Spinal cord (tissue), 9 donors: ENCODE measurements at regions not wholly inside any gene's neighbourhood (a gene's known extent, or its start where the extent isn't known, plus 50 kb on each side); places are given as distances from the start of the nearest gene placed in this dataset.

Experiments
- DNase-seq, 6 donors: peaks; one replicate each; pipeline versions ENCODE4 v3.0.0 to v3.0.0-alpha.2; 2013 to 2015; ENCODE audit warnings: low spot score in 6 of 6, low read depth in 4 of 6
- H3K27ac ChIP-seq: one replicate; pipeline ENCODE4 v1.5.1; 2013; ENCODE audit warnings: low read depth, low read length, control low read depth
- H3K27me3 ChIP-seq: one replicate; pipeline ENCODE4 v1.6.1; 2013; ENCODE audit warnings: low read length; ENCODE audit not compliant: control insufficient read depth, insufficient read depth
- H3K36me3 ChIP-seq: one replicate; pipeline ENCODE4 v1.6.1; 2013; ENCODE audit warnings: low read length; ENCODE audit not compliant: control insufficient read depth, insufficient read depth
- H3K4me1 ChIP-seq: one replicate; pipeline ENCODE4 v1.6.1; 2013; ENCODE audit warnings: low read length; ENCODE audit not compliant: control insufficient read depth, insufficient read depth
- H3K4me3 ChIP-seq: one replicate; pipeline ENCODE4 v1.5.1; 2013; ENCODE audit warnings: low read depth, low read length, control low read depth
- H3K9me3 ChIP-seq: one replicate; pipeline ENCODE4 v1.6.1; 2013; ENCODE audit warnings: low read length; ENCODE audit not compliant: control insufficient read depth, insufficient read depth
- WGBS: methylation state at CpG from one replicate; pipeline ENCODE4 v1.1.5; 2013; ENCODE audit warnings: missing lambda C conversion rate; ENCODE audit not compliant: insufficient coverage; 5-methylcytosine and 5-hydroxymethylcytosine counted together
- donor health status: healthy.

DNA sequence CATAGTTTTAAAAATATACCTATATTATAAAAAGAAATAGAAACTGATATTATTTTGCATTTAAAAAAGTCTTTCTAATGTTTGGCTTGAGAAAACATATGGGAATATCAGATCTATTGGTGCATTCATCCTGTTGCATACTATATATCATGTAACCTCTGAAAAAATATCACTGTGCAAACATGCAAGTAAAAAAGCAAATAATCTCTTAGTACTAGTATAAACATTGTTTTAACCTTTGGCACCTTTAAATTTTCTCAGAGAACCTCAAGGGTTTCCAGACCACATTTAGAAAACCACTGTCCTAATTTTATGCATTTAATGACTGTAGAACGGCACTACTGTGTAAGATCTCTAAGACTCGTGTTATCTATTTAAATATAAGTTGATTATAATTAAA is 416.8 kb downstream of the LRFN5 start:
- Histone ChIP-seq H3K36me3 (no peaks in the 10 kb centered on the region), H3K27ac (no peak overlapping the region), H3K9me3 (no peaks in the 10 kb centered on the region), H3K4me3 (no peak overlapping the region), H3K27me3 (no peaks in the 10 kb centered on the region), H3K4me1 (no peaks in the 10 kb centered on the region)
- no CpG with 5 or more reads among the region's 2 CpGs for WGBS
- DNase-seq, result no peak

DNA sequence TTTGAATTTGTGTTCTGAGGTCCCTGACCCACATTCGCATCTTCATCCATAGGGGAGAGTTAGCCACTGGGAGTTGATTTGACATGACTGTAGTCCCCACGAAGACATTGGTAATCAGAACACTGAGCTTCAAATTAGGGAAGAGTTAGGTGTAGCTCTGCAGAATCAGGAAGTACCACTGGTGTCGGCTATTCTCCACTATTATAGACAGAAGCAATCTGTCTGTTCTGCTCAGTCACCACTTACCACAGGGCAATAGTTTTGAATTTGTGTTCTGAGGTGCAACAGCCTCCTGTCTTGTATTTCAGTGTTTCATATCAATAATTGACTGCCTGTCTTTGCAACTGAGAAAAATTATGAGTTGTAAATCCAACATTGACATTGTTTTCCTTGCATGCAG is 407.6 kb downstream of the LRFN5 start:
- no CpG with 5 or more reads among the region's 3 CpGs for WGBS
- DNase-seq, result no peak
- H3K27ac ChIP-seq, result no peak overlapping the region
- H3K9me3 ChIP-seq, result no peaks in the 10 kb centered on the region
- H3K27me3 ChIP-seq, result no peaks in the 10 kb centered on the region
- H3K4me1 ChIP-seq, result no peaks in the 10 kb centered on the region
- no peaks in the 10 kb centered on the region for H3K36me3 ChIP-seq
- no peak overlapping the region for H3K4me3 ChIP-seq

DNA sequence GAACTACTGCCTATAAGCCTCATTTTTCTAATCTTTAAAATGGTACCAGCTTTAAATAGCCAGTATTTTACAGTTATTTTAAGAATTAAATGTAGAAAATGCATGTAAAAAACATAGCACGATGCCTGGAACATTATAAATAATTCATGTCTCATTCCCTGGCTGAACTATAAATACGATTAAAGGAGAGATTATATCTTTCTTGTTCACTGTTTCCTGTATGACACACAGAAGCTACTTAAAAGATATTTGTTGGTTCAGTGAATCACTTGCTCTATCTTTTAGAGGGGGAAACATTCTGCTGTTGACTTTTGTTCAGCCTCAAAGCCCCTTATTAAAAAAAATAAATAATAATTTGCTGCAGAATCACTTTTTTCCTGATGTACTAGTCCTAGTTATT is 406.9 kb downstream of the LRFN5 start:
- Histone ChIP-seq H3K4me3 (no peak overlapping the region), H3K9me3 (no peaks in the 10 kb centered on the region), H3K36me3 (no peaks in the 10 kb centered on the region), H3K4me1 (no peaks in the 10 kb centered on the region), H3K27ac (no peak overlapping the region), H3K27me3 (no peaks in the 10 kb centered on the region)
- no CpG with 5 or more reads among the region's 2 CpGs for WGBS
- DNase-seq, result peak in 1 of 6 donors; percentile 5

DNA sequence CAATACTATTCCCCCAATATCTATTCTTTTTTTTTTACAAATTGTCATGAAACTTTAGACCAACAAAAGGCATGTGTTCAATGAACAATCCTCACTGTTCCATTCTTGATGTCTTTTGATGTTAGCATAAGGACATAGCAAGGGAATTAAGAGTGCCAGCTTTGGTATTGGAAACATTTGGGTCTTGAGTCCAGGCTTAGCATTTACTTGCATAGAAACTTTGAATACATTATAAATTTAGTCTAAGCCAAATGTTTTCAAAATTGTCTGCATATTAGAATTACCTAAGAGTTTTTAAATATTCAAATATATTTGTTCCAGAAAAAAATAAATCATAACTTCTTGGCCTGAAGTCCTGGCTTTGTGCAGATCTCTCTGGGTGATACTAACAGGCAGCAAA is 406.5 kb downstream of the LRFN5 start:
- H3K27me3 ChIP-seq, result no peaks in the 10 kb centered on the region
- H3K27ac ChIP-seq, result no peak overlapping the region
- no peaks in the 10 kb centered on the region for H3K9me3 ChIP-seq
- no peaks in the 10 kb centered on the region for H3K36me3 ChIP-seq
- no peaks in the 10 kb centered on the region for H3K4me1 ChIP-seq
- H3K4me3 ChIP-seq, result no peak overlapping the region
- no peak for DNase-seq

DNA sequence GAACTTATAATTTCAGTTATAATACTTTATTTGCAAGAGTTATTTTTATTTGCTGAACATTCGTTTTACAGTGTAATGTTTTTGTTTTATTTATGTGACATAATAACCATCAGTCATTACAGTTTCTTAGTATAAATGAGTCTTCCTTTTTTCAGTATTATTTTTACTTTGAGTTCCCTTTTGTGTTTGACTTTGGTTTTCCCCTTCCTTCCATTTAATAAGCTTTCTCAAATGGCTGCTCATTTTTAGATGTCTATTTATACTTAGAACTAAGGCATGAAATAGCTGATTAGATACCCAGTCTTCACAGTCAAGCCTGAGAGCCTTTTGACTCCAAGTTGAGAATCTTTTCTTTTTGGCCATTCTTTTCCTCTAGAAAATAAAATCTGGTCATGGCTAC is 404.5 kb downstream of the LRFN5 start:
- no peak overlapping the region for H3K27ac ChIP-seq
- H3K4me1 ChIP-seq, result no peaks in the 10 kb centered on the region
- H3K27me3 ChIP-seq, result no peaks in the 10 kb centered on the region
- no peak for DNase-seq
- no peaks in the 10 kb centered on the region for H3K9me3 ChIP-seq
- no CpG with 5 or more reads among the region's 1 CpG for WGBS
- H3K36me3 ChIP-seq, result no peaks in the 10 kb centered on the region
- H3K4me3 ChIP-seq, result no peak overlapping the region

DNA sequence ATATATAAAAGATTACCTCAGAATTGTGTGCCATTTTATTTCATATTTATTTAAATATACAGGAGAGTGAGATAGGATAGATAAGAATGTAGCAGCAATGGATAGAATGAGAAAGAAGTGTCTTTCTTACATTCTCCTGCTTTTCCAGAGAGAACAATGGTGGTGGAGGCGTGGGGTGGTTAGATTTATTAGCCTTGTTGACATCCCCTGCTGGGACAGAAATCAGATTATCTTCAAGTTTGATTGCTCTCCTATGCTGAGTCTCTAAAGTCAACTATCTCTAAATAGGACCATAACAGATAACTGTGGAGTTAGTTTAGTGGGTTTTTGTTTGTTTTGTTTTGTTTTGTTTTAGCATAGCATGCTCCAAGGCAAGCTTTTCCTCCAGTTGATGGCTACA is 397.6 kb downstream of the LRFN5 start:
- no peaks in the 10 kb centered on the region for H3K9me3 ChIP-seq
- no CpG with 5 or more reads among the region's 1 CpG for WGBS
- H3K36me3 ChIP-seq, result no peaks in the 10 kb centered on the region

DNA sequence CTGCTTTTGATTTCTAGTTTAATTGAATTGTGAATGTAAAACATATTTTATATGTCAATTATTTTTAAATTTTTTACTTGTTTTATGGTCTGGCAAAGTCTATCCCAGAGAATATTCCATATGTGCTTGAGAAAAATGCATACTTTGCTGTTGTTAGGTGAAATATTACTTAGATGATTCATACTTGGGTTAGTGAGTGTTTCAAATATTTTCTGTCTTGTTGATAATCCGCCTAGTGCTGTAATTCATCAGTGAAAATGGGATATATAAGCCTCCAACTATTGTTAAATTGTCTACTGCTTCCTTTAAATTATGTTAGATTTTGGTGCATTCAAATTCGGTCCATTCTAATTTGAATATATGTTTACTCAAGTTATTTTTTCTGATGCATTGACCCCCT is 395.5 kb downstream of the LRFN5 start:
- no peak for DNase-seq
- WGBS, result no CpG with 5 or more reads among the region's 2 CpGs
- no peaks in the 10 kb centered on the region for H3K9me3 ChIP-seq
- H3K36me3 ChIP-seq, result no peaks in the 10 kb centered on the region
- H3K4me3 ChIP-seq, result no peak overlapping the region
- H3K4me1 ChIP-seq, result no peaks in the 10 kb centered on the region
- no peak overlapping the region for H3K27ac ChIP-seq
- H3K27me3 ChIP-seq, result no peaks in the 10 kb centered on the region

More for the DNA sequence above, 397.6 kb downstream of the LRFN5 start:
- Histone ChIP-seq H3K4me3 (no peak overlapping the region), H3K27me3 (no peaks in the 10 kb centered on the region), H3K4me1 (no peaks in the 10 kb centered on the region), H3K27ac (no peak overlapping the region)
- no peak for DNase-seq

DNA sequence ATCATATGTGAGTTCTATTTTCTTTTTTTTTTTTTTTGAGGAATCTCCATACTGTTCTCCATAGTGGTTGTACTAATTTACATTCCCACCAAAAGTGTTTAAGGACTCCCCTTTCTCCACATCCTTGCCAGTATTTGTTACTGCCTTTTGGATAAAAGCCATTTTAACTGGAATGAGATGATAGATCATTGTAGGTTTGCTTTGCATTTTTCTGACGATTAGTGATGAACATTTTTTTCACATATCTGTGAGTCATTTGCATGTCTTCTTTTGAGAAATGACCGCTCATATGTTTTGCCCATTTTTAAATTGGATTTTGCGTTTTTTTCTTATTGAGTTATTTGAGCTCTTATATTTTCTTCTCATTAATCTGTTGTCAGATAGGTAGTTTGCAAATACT is 394.8 kb downstream of the LRFN5 start:
- no peaks in the 10 kb centered on the region for H3K36me3 ChIP-seq
- H3K4me1 ChIP-seq, result no peaks in the 10 kb centered on the region
- no peaks in the 10 kb centered on the region for H3K9me3 ChIP-seq
- 80% methylated on average over 1 of the region's 3 CpGs for WGBS
- H3K4me3 ChIP-seq, result no peak overlapping the region
- H3K27ac ChIP-seq, result no peak overlapping the region
- DNase-seq, result no peak
- H3K27me3 ChIP-seq, result no peaks in the 10 kb centered on the region

DNA sequence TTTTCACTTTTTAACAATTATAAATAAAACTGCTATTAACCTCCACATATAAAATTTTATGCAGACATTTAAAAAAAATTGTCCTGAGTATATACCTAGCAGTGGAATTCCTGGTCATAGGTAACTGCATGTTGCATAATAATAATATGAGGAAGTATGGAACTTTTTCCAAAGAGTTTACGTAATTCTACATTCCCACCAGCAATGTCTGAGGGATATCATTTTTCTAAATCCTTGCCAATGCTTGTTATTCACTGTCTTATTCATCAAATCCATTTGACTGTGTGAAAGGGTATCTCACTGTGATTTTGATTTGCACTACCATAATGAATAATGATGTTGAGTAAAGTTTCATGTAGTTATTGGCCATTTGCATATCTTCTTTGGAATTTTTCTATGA is 393.8 kb downstream of the LRFN5 start:
- Histone ChIP-seq H3K27me3 (no peaks in the 10 kb centered on the region), H3K4me3 (no peak overlapping the region), H3K4me1 (no peaks in the 10 kb centered on the region), H3K36me3 (no peaks in the 10 kb centered on the region), H3K27ac (no peak overlapping the region), H3K9me3 (no peaks in the 10 kb centered on the region)
- no peak for DNase-seq
- no CpG with 5 or more reads among the region's 1 CpG for WGBS

DNA sequence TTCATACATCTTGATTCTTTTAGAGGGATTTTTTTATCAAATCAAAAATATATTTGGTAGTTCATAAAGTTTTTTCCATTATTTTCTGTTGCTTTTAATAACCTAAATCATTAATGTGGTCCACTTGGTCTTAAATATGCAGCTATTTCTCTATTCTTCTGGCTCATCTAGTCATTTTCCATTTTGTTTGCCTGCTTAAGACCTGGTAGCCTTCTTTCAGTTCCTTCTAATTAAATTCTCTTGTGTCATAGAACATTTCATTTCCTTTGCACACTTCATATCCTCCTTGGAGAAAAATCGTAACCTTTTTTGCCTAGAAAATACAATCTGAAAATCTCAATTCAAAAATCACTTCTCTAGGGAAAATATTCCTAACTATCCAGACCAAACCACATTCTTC is 387.0 kb downstream of the LRFN5 start:
- H3K36me3 ChIP-seq, result no peaks in the 10 kb centered on the region
- 89% methylated on average over 1 of the region's 1 CpG for WGBS
- no peak overlapping the region for H3K27ac ChIP-seq
- H3K9me3 ChIP-seq, result no peaks in the 10 kb centered on the region
- no peak overlapping the region for H3K4me3 ChIP-seq
- no peak for DNase-seq
- H3K27me3 ChIP-seq, result no peaks in the 10 kb centered on the region
- H3K4me1 ChIP-seq, result no peaks in the 10 kb centered on the region

DNA sequence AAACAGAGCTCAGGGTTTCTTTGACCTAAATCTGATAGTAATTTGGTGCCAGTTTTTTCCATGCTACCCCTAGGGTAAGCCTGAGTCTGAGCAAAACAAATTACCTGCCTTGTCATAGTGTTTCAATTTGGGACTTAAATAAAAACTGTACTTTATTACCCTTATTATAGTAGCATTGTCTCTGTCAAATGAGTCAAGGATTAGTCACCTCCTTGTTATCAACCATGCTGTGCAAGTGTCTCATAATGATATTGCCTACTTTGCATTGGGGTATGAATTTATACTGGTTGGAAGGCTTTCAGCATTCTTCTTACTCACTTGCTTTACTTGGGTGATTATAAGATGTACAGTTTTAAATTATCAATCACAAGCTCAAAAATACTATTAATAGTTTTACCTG is 380.0 kb downstream of the LRFN5 start:
- Histone ChIP-seq H3K4me1 (no peaks in the 10 kb centered on the region), H3K9me3 (no peaks in the 10 kb centered on the region), H3K27ac (no peak overlapping the region), H3K36me3 (no peaks in the 10 kb centered on the region), H3K27me3 (no peaks in the 10 kb centered on the region), H3K4me3 (no peak overlapping the region)
- DNase-seq, result no peak
